ENCODE measurements at regions not wholly inside any gene's neighbourhood (a gene's known extent, or its start where the extent isn't known, plus 50 kb on each side); places are given as distances from the start of the nearest gene placed in this dataset.

GRCh38 chr3:163573324-163573723, 1505.0 kb downstream of the SI start:
- no peaks in the 10 kb centered on the region for H3K36me3 ChIP-seq (ENCODE audit: insufficient read depth, low read length, poor library complexity, severe bottlenecking)
- no TSS peak for BruUV-seq (replicated peaks)

GRCh38 chr3:163572856-163573255, 1505.4 kb downstream of the SI start:
- no peak overlapping the region for H3K4me3 ChIP-seq (ENCODE audit: low read depth, low read length, poor library complexity, severe bottlenecking)
- TF ChIP-seq CTCF (conservative IDR thresholded peaks at IDR 0.05; ENCODE audit: low read depth, low read length): no peak
- no peak for TF ChIP-seq EZH2 (IDR thresholded peaks at IDR 0.05; ENCODE audit: borderline replicate concordance, low read depth, low read length, poor library complexity, severe bottlenecking)
- no peaks in the 10 kb centered on the region for H3K36me3 ChIP-seq (ENCODE audit: insufficient read depth, low read length, poor library complexity, severe bottlenecking)
- H3K4me1 ChIP-seq (ENCODE audit: insufficient read depth, low read length, poor library complexity, severe bottlenecking): no peaks in the 10 kb centered on the region
- no peaks in the 10 kb centered on the region for H3K27me3 ChIP-seq (replicated peaks; ENCODE audit: insufficient read depth, low read depth, low read length, poor library complexity)
- H3K27ac ChIP-seq (ENCODE audit: low read depth, low read length, poor library complexity, severe bottlenecking): no peak overlapping the region
- POLR2A ChIA-PET (ENCODE audit: low non-redundant PET): no interaction called here
- CTCF ChIA-PET: no interaction called here
- no peak for DNase-seq (ENCODE audit: low spot score)
- intact Hi-C loops (cut with micrococcal nuclease; ENCODE audit: unreplicated experiment): no loop called here
- BruUV-seq (replicated peaks): no TSS peak
- peaks cover 3% of the 10 kb centered on the region for H3K9me3 ChIP-seq (ENCODE audit: low read depth, low read length, poor library complexity, severe bottlenecking)

More at GRCh38 chr3:163573324-163573723, 1505.0 kb downstream of the SI start:
- H3K27ac ChIP-seq (ENCODE audit: low read depth, low read length, poor library complexity, severe bottlenecking): no peak overlapping the region
- H3K4me3 ChIP-seq (ENCODE audit: low read depth, low read length, poor library complexity, severe bottlenecking): no peak overlapping the region
- intact Hi-C loops (cut with micrococcal nuclease; ENCODE audit: unreplicated experiment): no loop called here
- no peaks in the 10 kb centered on the region for H3K27me3 ChIP-seq (replicated peaks; ENCODE audit: insufficient read depth, low read depth, low read length, poor library complexity)
- TF ChIP-seq EZH2 (IDR thresholded peaks at IDR 0.05; ENCODE audit: borderline replicate concordance, low read depth, low read length, poor library complexity, severe bottlenecking) (no peak), CTCF (conservative IDR thresholded peaks at IDR 0.05; ENCODE audit: low read depth, low read length) (no peak)
- ChIA-PET POLR2A (ENCODE audit: low non-redundant PET) (no interaction called here), CTCF (no interaction called here)
- no peaks in the 10 kb centered on the region for H3K4me1 ChIP-seq (ENCODE audit: insufficient read depth, low read length, poor library complexity, severe bottlenecking)
- DNase-seq (ENCODE audit: low spot score): no peak
- peaks cover 3% of the 10 kb centered on the region for H3K9me3 ChIP-seq (ENCODE audit: low read depth, low read length, poor library complexity, severe bottlenecking)

DNA sequence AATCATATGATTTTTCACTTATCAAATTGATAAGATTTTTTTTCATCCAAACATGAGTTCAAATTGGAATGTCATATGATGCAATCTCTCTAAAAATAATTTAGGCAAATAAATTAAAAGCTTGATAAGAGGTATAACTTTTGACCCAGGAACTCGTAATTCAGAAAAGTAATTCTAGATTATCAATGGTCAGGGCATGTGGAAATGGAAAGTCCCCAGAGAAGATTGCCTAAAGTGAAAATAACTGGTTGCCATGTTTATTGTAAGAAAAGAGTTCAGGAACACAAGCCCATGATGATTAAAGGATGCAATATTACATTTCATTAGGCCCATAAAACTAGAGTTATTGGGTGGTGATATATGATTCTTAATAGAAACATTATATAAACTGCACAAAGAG, 1514.8 kb downstream of the SI start:
- DNase-seq (ENCODE audit: low spot score): no peak
- no peak overlapping the region for H3K27ac ChIP-seq (ENCODE audit: low read depth, low read length, poor library complexity, severe bottlenecking)
- H3K36me3 ChIP-seq (ENCODE audit: insufficient read depth, low read length, poor library complexity, severe bottlenecking): no peaks in the 10 kb centered on the region
- ChIA-PET POLR2A (ENCODE audit: low non-redundant PET) (no interaction called here), CTCF (no interaction called here)
- intact Hi-C loops (cut with micrococcal nuclease; ENCODE audit: unreplicated experiment): no loop called here
- H3K9me3 ChIP-seq (ENCODE audit: low read depth, low read length, poor library complexity, severe bottlenecking): peaks cover 9% of the 10 kb centered on the region
- TF ChIP-seq CTCF (conservative IDR thresholded peaks at IDR 0.05; ENCODE audit: low read depth, low read length): no peak
- no peaks in the 10 kb centered on the region for H3K4me1 ChIP-seq (ENCODE audit: insufficient read depth, low read length, poor library complexity, severe bottlenecking)
- H3K27me3 ChIP-seq (replicated peaks; ENCODE audit: insufficient read depth, low read depth, low read length, poor library complexity): no peaks in the 10 kb centered on the region
- H3K4me3 ChIP-seq (ENCODE audit: low read depth, low read length, poor library complexity, severe bottlenecking): no peak overlapping the region
- no TSS peak for BruUV-seq (replicated peaks)

All from A673 (cell line).